ENCODE measurements at regions not wholly inside any gene's neighbourhood (a gene's known extent, or its start where the extent isn't known, plus 50 kb on each side); places are given as distances from the start of the nearest gene placed in this dataset.
"Not testable (repeated sequence)": the region's sequence is repeated elsewhere in the genome, so short reads cannot be mapped to it uniquely, and the experiment has no call there.

GRCh38 chr6:56787209-56787608 lies 144.5 kb upstream of the DST start:
- no peak for DNase-seq
- Mint-ChIP-seq H3K27ac (no peak overlapping the region), H3K27me3 (peaks cover 14% of the 10 kb centered on the region), H3K4me3 (no peak overlapping the region), H3K9me3 (peaks cover 3% of the 10 kb centered on the region), H3K4me1 (no peaks in the 10 kb centered on the region), H3K36me3 (no peaks in the 10 kb centered on the region)

GRCh38 chr6:56786256-56786655 lies 143.6 kb upstream of the DST start:
- H3K9me3 Mint-ChIP-seq = peaks cover 3% of the 10 kb centered on the region
- H3K36me3 Mint-ChIP-seq = no peaks in the 10 kb centered on the region
- H3K4me1 Mint-ChIP-seq = no peaks in the 10 kb centered on the region
- no peak overlapping the region for H3K4me3 Mint-ChIP-seq
- H3K27me3 Mint-ChIP-seq = peaks cover 10% of the 10 kb centered on the region
- no peak for DNase-seq
- no peak overlapping the region for H3K27ac Mint-ChIP-seq

- not testable (repeated sequence) for H3K27ac Mint-ChIP-seq, DNase-seq, H3K27me3 Mint-ChIP-seq, H3K4me3 Mint-ChIP-seq, H3K9me3 Mint-ChIP-seq, H3K36me3 Mint-ChIP-seq, H3K4me1 Mint-ChIP-seq
These were observed 142.8 kb upstream of the DST start for GRCh38 chr6:56785536-56785935.

- not testable (repeated sequence) for H3K4me3 Mint-ChIP-seq, H3K27me3 Mint-ChIP-seq, DNase-seq, H3K4me1 Mint-ChIP-seq, H3K27ac Mint-ChIP-seq, H3K9me3 Mint-ChIP-seq, H3K36me3 Mint-ChIP-seq
These were observed 137.4 kb upstream of the DST start for GRCh38 chr6:56780109-56780508.

- H3K9me3 Mint-ChIP-seq, H3K36me3 Mint-ChIP-seq, H3K4me3 Mint-ChIP-seq, H3K27ac Mint-ChIP-seq, H3K4me1 Mint-ChIP-seq, DNase-seq, H3K27me3 Mint-ChIP-seq: not testable (repeated sequence)
These were observed 135.8 kb upstream of the DST start for GRCh38 chr6:56778503-56778902.

GRCh38 chr6:56775498-56776166 lies 132.9 kb upstream of the DST start:
- no peak for DNase-seq
- Mint-ChIP-seq H3K4me1 (no peaks in the 10 kb centered on the region), H3K27me3 (no peaks in the 10 kb centered on the region), H3K4me3 (no peak overlapping the region), H3K27ac (no peak overlapping the region), H3K36me3 (no peaks in the 10 kb centered on the region), H3K9me3 (peaks cover 6% of the 10 kb centered on the region)

- Mint-ChIP-seq H3K4me1 (no peaks in the 10 kb centered on the region), H3K27ac (no peak overlapping the region), H3K27me3 (no peaks in the 10 kb centered on the region), H3K9me3 (no peaks in the 10 kb centered on the region), H3K4me3 (no peak overlapping the region), H3K36me3 (no peaks in the 10 kb centered on the region)
- DNase-seq = no peak
These were observed 130.1 kb upstream of the DST start for GRCh38 chr6:56772737-56773184.

- H3K36me3 Mint-ChIP-seq = no peaks in the 10 kb centered on the region
- no peak for DNase-seq
- no peaks in the 10 kb centered on the region for H3K9me3 Mint-ChIP-seq
- no peaks in the 10 kb centered on the region for H3K27me3 Mint-ChIP-seq
- H3K4me1 Mint-ChIP-seq = no peaks in the 10 kb centered on the region
- no peak overlapping the region for H3K4me3 Mint-ChIP-seq
- no peak overlapping the region for H3K27ac Mint-ChIP-seq
These were observed 129.4 kb upstream of the DST start for GRCh38 chr6:56771929-56772607.

- Mint-ChIP-seq H3K9me3 (no peaks in the 10 kb centered on the region), H3K27ac (no peak overlapping the region), H3K4me3 (no peak overlapping the region), H3K27me3 (no peaks in the 10 kb centered on the region), H3K4me1 (no peaks in the 10 kb centered on the region), H3K36me3 (no peaks in the 10 kb centered on the region)
- DNase-seq = no peak
These were observed 128.5 kb upstream of the DST start for GRCh38 chr6:56771189-56771588.

GRCh38 chr6:56770011-56770520 lies 127.4 kb upstream of the DST start:
- Mint-ChIP-seq H3K27ac (no peak overlapping the region), H3K36me3 (no peaks in the 10 kb centered on the region), H3K4me3 (no peak overlapping the region), H3K9me3 (no peaks in the 10 kb centered on the region), H3K4me1 (no peaks in the 10 kb centered on the region), H3K27me3 (no peaks in the 10 kb centered on the region)
- no peak for DNase-seq

- no peak for DNase-seq
- Mint-ChIP-seq H3K9me3 (no peaks in the 10 kb centered on the region), H3K27ac (no peak overlapping the region), H3K4me1 (no peaks in the 10 kb centered on the region), H3K36me3 (no peaks in the 10 kb centered on the region), H3K4me3 (no peak overlapping the region), H3K27me3 (no peaks in the 10 kb centered on the region)
These were observed 125.3 kb upstream of the DST start for GRCh38 chr6:56767892-56768531.

- H3K4me3 Mint-ChIP-seq = no peak overlapping the region
- no peaks in the 10 kb centered on the region for H3K36me3 Mint-ChIP-seq
- H3K4me1 Mint-ChIP-seq = no peaks in the 10 kb centered on the region
- H3K27me3 Mint-ChIP-seq = no peaks in the 10 kb centered on the region
- DNase-seq = no peak
- H3K27ac Mint-ChIP-seq = no peak overlapping the region
- no peaks in the 10 kb centered on the region for H3K9me3 Mint-ChIP-seq
These were observed 124.7 kb upstream of the DST start for GRCh38 chr6:56767435-56767834.

- DNase-seq = no peak
- H3K4me3 Mint-ChIP-seq = no peak overlapping the region
These were observed 124.1 kb upstream of the DST start for GRCh38 chr6:56766806-56767178.

GRCh38 chr6:56766139-56766805 lies 123.6 kb upstream of the DST start:
- no peaks in the 10 kb centered on the region for H3K27me3 Mint-ChIP-seq
- no peaks in the 10 kb centered on the region for H3K36me3 Mint-ChIP-seq
- H3K4me1 Mint-ChIP-seq = no peaks in the 10 kb centered on the region
- no peak for DNase-seq
- H3K9me3 Mint-ChIP-seq = no peaks in the 10 kb centered on the region
- no peak overlapping the region for H3K4me3 Mint-ChIP-seq
- H3K27ac Mint-ChIP-seq = no peak overlapping the region

More at GRCh38 chr6:56766806-56767178, 124.1 kb upstream of the DST start:
- no peaks in the 10 kb centered on the region for H3K9me3 Mint-ChIP-seq
- H3K36me3 Mint-ChIP-seq = no peaks in the 10 kb centered on the region
- H3K4me1 Mint-ChIP-seq = no peaks in the 10 kb centered on the region
- H3K27me3 Mint-ChIP-seq = no peaks in the 10 kb centered on the region
- H3K27ac Mint-ChIP-seq = no peak overlapping the region

GRCh38 chr6:56765494-56765893 lies 122.8 kb upstream of the DST start:
- no peaks in the 10 kb centered on the region for H3K9me3 Mint-ChIP-seq
- no peak for DNase-seq
- H3K27me3 Mint-ChIP-seq = no peaks in the 10 kb centered on the region
- no peak overlapping the region for H3K4me3 Mint-ChIP-seq
- H3K4me1 Mint-ChIP-seq = no peaks in the 10 kb centered on the region
- no peak overlapping the region for H3K27ac Mint-ChIP-seq
- no peaks in the 10 kb centered on the region for H3K36me3 Mint-ChIP-seq
